Stimulated activated naive CD4-positive, alpha-beta T cell (primary cell): ENCODE measurements at regions not wholly inside any gene's neighbourhood (a gene's known extent, or its start where the extent isn't known, plus 50 kb on each side); places are given as distances from the start of the nearest gene placed in this dataset.

Experiments
- DNase-seq, 6 experiments: peaks; one replicate each; lab custom pipeline; 2025; lab: John Stamatoyannopoulos, UW

DNA sequence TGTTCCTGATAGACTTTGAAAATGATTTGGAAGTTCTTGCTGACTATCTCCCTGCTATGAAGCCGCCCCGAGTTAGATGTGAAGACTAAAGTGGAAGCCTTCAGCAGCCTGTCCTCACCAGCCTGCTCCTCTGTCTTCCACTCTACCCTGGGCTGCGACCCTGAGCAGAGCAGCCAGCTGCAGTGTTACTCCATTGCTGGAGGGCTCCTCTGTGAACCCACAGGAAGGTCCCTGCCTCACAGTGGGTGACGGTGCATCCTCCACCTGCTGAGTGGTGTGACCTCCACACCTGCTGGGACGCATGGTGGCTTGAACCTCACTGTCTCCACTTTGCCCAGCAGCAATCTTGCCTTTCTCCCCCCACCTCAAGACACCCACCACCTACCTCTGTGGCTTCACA is 116.4 kb downstream of the IRS2 start:
- DNase-seq, result no peak

GRCh38 chr13:109669234-109669612 is 117.2 kb downstream of the IRS2 start:
- DNase-seq, result no peak

- no peak for DNase-seq
Observed at GRCh38 chr13:109668433-109669233, 117.8 kb downstream of the IRS2 start.

- DNase-seq, result no peak
Observed at GRCh38 chr13:109667807-109668291, 118.5 kb downstream of the IRS2 start.

- no peak for DNase-seq
Observed at GRCh38 chr13:109667056-109667455, 119.3 kb downstream of the IRS2 start.

GRCh38 chr13:109666656-109667055 is 119.7 kb downstream of the IRS2 start:
- no peak for DNase-seq

DNA sequence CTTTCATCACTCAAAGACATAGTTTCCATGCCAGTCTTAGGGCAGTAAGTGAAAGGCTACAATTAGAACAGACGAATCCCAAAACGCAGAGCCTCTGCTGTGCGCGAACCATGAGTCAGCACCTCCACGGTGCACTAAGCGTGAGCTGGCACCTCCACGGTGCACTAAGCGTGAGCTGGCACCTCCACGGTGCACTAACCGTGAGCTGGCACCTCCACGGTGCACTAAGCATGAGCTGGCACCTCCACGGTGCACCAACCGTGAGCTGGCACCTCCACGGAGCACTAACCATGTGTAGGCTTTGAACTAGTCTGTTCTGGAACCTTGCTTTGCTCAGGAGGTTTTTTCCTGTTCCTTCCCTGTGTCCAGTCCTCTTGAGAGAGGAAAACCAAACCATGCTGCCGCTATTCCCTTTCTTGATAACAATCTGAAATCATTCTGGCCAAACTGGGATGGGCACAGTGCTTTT is 120.6 kb downstream of the IRS2 start:
- DNase-seq, result no peak

DNA sequence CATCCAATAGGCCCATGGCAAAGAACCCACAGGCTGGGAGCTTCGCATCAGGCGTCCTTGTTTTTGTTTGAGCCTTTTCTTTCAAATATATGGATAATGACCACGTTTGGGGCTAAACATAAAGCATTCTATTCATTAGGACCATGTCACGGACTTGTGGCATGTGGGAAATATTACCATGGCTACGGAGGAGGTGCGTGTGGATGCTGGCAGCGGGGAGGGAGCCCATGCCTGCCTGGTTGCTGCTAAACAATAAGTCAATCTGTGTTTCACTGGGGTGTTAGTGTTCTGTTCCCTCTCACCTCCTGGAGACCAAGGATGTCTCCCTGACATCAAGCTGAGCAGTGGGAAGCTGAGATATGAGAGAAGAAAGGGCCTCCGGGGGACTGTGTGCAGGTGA is 121.1 kb downstream of the IRS2 start:
- DNase-seq, result no peak

GRCh38 chr13:109657395-109657794 is 129.0 kb downstream of the IRS2 start:
- DNase-seq, result no peak

- no peak for DNase-seq
Observed at GRCh38 chr13:109656206-109656605, 130.2 kb downstream of the IRS2 start.

GRCh38 chr13:109655611-109656010 is 130.8 kb downstream of the IRS2 start:
- no peak for DNase-seq

- no peak for DNase-seq
Observed at GRCh38 chr13:109655206-109655600, 131.2 kb downstream of the IRS2 start.

DNA sequence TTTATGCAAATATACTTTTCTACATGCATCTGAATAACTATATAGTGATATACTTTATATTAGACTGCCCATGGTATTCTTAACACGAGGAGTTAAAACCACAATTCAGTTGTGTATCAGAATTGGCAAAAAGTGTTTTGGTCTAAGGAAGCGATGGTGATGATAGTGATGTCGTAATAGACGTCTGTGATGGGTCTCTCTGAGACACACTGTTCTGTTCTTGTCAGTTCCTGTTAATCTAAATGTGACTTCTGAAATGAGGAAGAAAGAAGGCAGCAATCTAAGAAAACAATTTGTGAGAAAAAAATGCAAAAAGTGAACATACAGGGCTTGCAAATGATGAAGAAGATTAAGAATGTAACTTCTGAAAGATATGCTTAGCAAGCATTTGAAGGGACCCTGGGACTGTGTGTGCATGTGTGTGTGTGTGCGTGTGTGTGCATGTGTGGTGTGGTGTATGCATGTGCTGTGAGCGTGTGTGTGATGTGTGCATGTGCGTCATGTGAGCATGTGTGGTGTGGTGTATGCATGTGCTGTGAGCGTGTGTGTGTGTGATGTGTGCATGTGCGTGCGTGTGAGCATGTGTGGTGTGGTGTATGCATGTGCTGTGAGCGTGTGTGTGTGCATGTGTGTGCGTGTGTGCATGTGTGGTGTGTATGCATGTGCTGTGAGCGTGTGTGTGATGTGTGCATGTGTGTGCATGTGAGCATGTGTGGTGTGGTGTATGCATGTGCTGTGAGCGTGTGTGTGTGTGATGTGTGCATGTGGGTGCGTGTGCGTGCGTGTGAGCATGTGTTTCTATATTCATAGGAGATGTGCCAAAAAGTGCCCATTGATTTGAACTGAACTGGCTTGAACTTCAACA is 131.8 kb downstream of the IRS2 start:
- DNase-seq, result no peak

DNA sequence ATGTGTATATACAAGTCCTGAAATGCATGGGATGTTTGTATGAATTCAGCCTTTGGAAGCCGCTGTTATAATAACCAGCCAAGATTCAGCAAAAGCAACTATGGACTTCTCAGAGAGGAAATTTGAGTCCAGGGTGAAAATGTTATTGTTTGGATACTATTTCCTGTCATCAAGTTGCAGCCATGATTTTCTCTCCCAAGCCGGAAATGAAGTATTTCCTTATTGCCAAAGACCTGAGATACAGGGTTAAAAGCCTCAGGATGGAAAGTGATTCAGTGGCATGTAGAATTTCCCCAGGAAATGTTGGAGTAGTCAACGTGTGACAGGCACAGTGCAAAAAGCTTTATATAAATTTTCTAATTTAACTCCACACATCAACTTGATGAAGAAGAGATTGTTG is 133.9 kb downstream of the IRS2 start:
- no peak for DNase-seq

GRCh38 chr13:109651854-109652253 is 134.5 kb downstream of the IRS2 start:
- DNase-seq, result no peak

- no peak for DNase-seq
Observed at GRCh38 chr13:109651311-109651710, 135.1 kb downstream of the IRS2 start.

- no peak for DNase-seq
Observed at GRCh38 chr13:109650861-109651260, 135.5 kb downstream of the IRS2 start.

GRCh38 chr13:109649713-109650112 is 136.7 kb downstream of the IRS2 start:
- DNase-seq, result no peak

- DNase-seq, result no peak
Observed at GRCh38 chr13:109647699-109648098, 138.7 kb downstream of the IRS2 start.

- no peak for DNase-seq
Observed at GRCh38 chr13:109647053-109647452, 139.3 kb downstream of the IRS2 start.

- DNase-seq, result no peak
Observed at GRCh38 chr13:109646423-109646822, 140.0 kb downstream of the IRS2 start.

DNA sequence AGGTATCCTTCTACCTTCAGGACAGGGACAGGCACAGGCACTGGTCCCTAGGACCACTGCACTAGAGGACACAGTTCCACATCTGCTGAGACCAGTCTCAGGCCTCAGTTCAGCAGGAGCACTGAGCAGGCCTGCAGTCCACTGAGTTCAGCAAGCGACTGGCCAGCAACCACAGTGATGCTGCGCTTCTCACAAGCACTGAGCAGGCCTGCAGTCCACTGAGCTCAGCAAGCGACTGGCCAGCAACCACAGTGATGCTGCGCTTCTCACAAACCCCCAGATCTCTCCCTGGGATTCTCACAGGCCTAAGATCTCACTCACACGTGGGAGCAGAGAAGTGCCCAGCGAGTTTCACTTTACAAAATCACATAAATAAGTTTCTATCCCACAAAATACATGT is 140.6 kb downstream of the IRS2 start:
- no peak for DNase-seq

GRCh38 chr13:109644956-109645355 is 141.4 kb downstream of the IRS2 start:
- DNase-seq, result no peak
